Parathyroid adenoma (tissue), 2 donors: ENCODE measurements at regions not wholly inside any gene's neighbourhood (a gene's known extent, or its start where the extent isn't known, plus 50 kb on each side); places are given as distances from the start of the nearest gene placed in this dataset.

Source experiments
- H2AFZ ChIP-seq: fragments of 300-600 bp; sonication (generic); one replicate; pipeline ENCODE4 v1.7.0; 2017; ENCODE audit warnings: antibody characterized with exemption, mild to moderate bottlenecking
- H3K27ac ChIP-seq: fragments of 300-600 bp; sonication (generic); one replicate; pipeline ENCODE4 v1.7.0; 2017
- H3K27me3 ChIP-seq: fragments of 300-600 bp; sonication (generic); one replicate; pipeline ENCODE4 v1.7.0; 2017; ENCODE audit warnings: low read length; ENCODE audit not compliant: control insufficient read depth, insufficient read depth
- H3K36me3 ChIP-seq: fragments of 300-600 bp; sonication (generic); one replicate; pipeline ENCODE4 v1.7.0; 2017; ENCODE audit warnings: low read length; ENCODE audit not compliant: control insufficient read depth, insufficient read depth
- H3K4me1 ChIP-seq: fragments of 300-600 bp; sonication (generic); one replicate; pipeline ENCODE4 v1.7.0; 2017; ENCODE audit warnings: control low read depth
- H3K4me2 ChIP-seq: fragments of 300-600 bp; sonication (generic); one replicate; pipeline ENCODE4 v1.7.0; 2017; ENCODE audit warnings: low read length
- H3K4me3 ChIP-seq: fragments of 300-600 bp; sonication (generic); one replicate; pipeline ENCODE4 v1.7.0; 2017; ENCODE audit warnings: low read depth, low read length
- H3K79me2 ChIP-seq: fragments of 300-600 bp; sonication (generic); one replicate; pipeline ENCODE4 v1.7.0; 2017; ENCODE audit warnings: control low read depth
- H3K9ac ChIP-seq: fragments of 300-600 bp; sonication (generic); one replicate; pipeline ENCODE4 v1.7.0; 2017; ENCODE audit warnings: mild to moderate bottlenecking
- H3K9me3 ChIP-seq: fragments of 300-600 bp; sonication (generic); one replicate; pipeline ENCODE4 v1.7.0; 2017; ENCODE audit warnings: low read length; ENCODE audit not compliant: control insufficient read depth
- CTCF ChIP-seq: fragments of 300-600 bp; sonication (generic); IDR thresholded peaks from one replicate; pipeline ENCODE4 v1.7.0; 2017; ENCODE audit warnings: antibody characterized with exemption, mild to moderate bottlenecking
- donor health status: primary hyperparathyroidism.

- no peak overlapping the region for H3K9ac ChIP-seq
- no peaks in the 10 kb centered on the region for H3K9me3 ChIP-seq
- no peaks in the 10 kb centered on the region for H3K4me1 ChIP-seq
- no peaks in the 10 kb centered on the region for H3K36me3 ChIP-seq
- no peak overlapping the region for H3K27ac ChIP-seq
- no peak for TF ChIP-seq CTCF
- H3K4me2 ChIP-seq = no peak overlapping the region
- no peaks in the 10 kb centered on the region for H3K79me2 ChIP-seq
- H3K4me3 ChIP-seq = no peak overlapping the region
- H2AFZ ChIP-seq = no peak overlapping the region
- H3K27me3 ChIP-seq = no peaks in the 10 kb centered on the region
Observed at GRCh38 chr21:31571879-31572278, 87.6 kb upstream of the SOD1 start.

DNA sequence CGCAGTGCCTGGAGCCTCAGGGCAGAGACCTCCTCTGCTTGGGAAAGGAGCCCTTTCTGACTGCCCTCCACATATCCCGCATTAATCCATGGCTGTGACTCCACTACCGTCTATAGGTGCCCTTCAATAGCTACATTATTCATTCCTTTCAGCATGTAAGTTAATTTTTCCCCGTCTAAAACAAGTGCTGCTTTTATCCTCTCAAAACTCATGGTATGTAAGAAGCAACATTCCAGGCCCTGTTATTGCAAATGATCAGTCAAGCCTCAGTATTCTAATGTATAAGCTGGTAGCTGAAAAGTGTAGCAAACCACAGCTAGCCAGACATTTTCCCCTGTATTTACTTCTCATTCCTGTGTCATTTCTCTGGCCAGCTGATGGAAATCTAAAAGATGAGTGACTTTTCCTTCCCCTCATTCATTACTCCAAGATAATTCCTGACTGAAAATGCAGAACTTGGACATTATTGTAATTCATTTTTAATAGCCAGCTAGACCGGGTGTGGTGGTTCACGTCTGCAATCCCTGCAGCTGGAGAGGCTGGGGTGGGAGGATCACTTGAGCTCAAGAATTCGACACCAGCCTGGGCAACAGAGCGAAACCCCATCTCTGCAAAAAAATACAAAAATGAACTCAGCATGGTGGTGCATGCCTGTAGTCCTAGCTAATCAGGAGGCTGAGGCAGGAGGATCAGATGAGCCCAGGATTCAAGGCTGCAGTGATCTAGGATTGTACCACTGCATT is 88.5 kb upstream of the SOD1 start:
- Histone ChIP-seq H3K27ac (no peak overlapping the region), H2AFZ (no peak overlapping the region), H3K27me3 (no peaks in the 10 kb centered on the region), H3K36me3 (no peaks in the 10 kb centered on the region), H3K4me3 (no peak overlapping the region), H3K79me2 (no peaks in the 10 kb centered on the region), H3K4me1 (no peaks in the 10 kb centered on the region), H3K9me3 (no peaks in the 10 kb centered on the region), H3K9ac (no peak overlapping the region), H3K4me2 (no peak overlapping the region)
- TF ChIP-seq CTCF = no peak

GRCh38 chr21:31566611-31567010 is 92.9 kb upstream of the SOD1 start:
- no peak overlapping the region for H2AFZ ChIP-seq

DNA sequence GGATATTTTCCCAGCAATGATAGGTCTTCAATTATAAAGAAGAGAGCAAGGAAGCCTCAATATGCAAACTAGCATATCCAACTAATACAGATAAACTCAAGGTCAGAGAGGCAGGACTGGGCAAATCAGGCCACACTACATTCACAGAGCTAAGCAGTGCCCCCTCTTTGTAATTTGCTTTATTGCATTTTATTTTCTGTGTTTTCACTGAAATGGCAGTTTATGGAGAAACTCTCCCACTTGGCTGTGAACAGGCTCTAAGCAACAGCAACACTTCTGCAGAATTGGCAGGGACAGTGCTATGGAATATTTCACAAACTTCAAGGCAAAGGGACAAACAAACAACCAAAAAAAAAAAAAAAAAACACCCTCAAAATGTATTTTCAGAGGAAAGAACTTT is 93.4 kb upstream of the SOD1 start:
- H3K27me3 ChIP-seq = no peaks in the 10 kb centered on the region
- H3K4me2 ChIP-seq = no peak overlapping the region
- H3K4me1 ChIP-seq = no peaks in the 10 kb centered on the region
- H3K36me3 ChIP-seq = no peaks in the 10 kb centered on the region
- H3K9ac ChIP-seq = no peak overlapping the region
- H3K79me2 ChIP-seq = no peaks in the 10 kb centered on the region
- no peak for TF ChIP-seq CTCF
- no peak overlapping the region for H2AFZ ChIP-seq
- H3K4me3 ChIP-seq = no peak overlapping the region
- H3K27ac ChIP-seq = no peak overlapping the region
- H3K9me3 ChIP-seq = no peaks in the 10 kb centered on the region

More at GRCh38 chr21:31566611-31567010, 92.9 kb upstream of the SOD1 start:
- no peaks in the 10 kb centered on the region for H3K27me3 ChIP-seq
- H3K4me2 ChIP-seq = no peak overlapping the region
- H3K79me2 ChIP-seq = no peaks in the 10 kb centered on the region
- H3K36me3 ChIP-seq = no peaks in the 10 kb centered on the region
- no peaks in the 10 kb centered on the region for H3K4me1 ChIP-seq
- H3K27ac ChIP-seq = no peak overlapping the region
- no peak overlapping the region for H3K4me3 ChIP-seq
- no peak for TF ChIP-seq CTCF
- H3K9me3 ChIP-seq = no peaks in the 10 kb centered on the region
- no peak overlapping the region for H3K9ac ChIP-seq

- Histone ChIP-seq H3K36me3 (no peaks in the 10 kb centered on the region), H3K4me3 (no peak overlapping the region), H3K27ac (no peak overlapping the region), H3K9ac (no peak overlapping the region), H3K4me2 (no peak overlapping the region), H3K79me2 (no peaks in the 10 kb centered on the region), H3K27me3 (no peaks in the 10 kb centered on the region), H3K9me3 (no peaks in the 10 kb centered on the region), H2AFZ (no peak overlapping the region), H3K4me1 (no peaks in the 10 kb centered on the region)
- no peak for TF ChIP-seq CTCF
Observed at GRCh38 chr21:31564439-31564838, 95.1 kb upstream of the SOD1 start.
